Activated T-cell treated with anti-CD3 and anti-CD28 coated beads for 48 hours (primary cell): ENCODE measurements at regions not wholly inside any gene's neighbourhood (a gene's known extent, or its start where the extent isn't known, plus 50 kb on each side); places are given as distances from the start of the nearest gene placed in this dataset.
"Not testable (repeated sequence)": the region's sequence is repeated elsewhere in the genome, so short reads cannot be mapped to it uniquely, and the experiment has no call there.

Experiments
- DNase-seq: peaks from one replicate; pipeline ENCODE4 v3.0.0-alpha.2; 2020; ENCODE audit warnings: low read depth

GRCh38 chr5:168096525-168096924, 194.9 kb upstream of the WWC1 start:
- DNase-seq, result no peak

DNA sequence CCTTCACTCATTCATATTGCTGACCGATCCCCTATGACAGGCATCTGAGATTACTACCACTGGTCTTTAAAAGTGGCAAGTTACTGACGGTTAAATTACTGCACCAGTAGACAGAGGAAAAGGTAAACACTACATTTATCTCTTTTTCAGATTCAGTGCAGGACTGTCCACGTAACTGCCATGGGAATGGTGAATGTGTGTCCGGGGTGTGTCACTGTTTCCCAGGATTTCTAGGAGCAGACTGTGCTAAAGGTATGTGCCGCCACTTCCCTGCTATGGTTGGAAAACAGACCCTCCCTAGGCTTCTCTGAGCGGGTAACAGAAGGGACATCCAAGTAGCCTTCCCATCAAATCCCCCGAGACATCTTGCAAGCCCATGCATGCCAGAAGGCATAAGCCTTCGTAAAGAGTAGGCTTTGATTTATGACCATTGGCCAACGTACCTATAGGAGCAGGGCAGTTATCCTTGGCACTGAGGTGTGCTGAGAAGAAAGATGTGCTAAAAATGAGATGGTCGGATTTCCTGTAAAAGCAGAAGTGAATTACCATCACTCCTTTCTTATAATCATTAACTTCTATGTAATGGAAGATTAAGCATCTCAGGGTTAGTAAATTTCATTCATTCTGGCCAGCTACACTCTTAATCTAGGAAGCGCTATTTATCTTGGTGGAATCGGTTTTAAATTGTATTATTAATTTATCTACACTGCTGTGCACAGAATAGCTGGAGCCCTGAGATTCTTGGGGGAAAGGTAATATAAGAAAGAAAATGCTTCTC, 193.4 kb upstream of the WWC1 start:
- no peak for DNase-seq

DNA sequence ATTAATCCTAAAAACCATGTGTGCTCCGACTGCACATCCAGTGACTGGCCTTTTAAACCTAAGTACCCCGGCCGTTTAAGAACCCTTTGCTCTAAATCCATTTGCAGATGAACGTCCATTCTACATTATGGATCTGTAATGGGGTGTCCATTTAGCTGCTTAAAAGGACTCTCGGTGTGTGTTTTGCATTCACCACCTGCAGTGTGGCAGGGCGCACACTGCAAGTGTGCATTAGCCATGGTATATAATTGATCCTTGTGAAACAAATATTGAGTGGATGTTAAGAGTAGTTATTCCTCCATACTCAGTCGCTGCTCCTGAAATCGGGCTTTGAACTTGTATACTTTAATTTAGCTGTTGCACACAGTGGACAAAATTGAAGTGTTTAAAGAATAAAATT, 190.1 kb upstream of the WWC1 start:
- no peak for DNase-seq

- DNase-seq, result not testable (repeated sequence)
Measured at GRCh38 chr5:168103018-168103417, 188.4 kb upstream of the WWC1 start.

DNA sequence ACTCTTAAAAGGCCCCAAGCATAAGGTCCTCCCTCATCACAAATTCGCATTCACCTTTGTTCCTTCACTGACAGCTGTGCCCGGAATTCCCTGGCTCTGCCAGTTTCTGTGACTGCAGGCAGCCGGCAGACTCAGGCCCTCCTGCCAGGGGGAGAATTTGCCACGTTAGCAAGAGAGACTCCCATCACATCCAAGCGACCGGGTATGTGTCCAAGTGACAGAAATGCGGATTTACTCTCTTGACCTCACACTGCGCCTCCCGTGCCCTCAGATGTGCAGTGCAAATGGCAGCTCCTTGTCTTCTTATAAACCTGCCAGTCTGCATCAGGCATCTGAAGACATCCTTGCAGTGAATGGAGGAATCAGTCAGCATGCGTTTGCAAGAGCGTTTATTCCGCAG, 187.1 kb upstream of the WWC1 start:
- DNase-seq, result no peak

DNA sequence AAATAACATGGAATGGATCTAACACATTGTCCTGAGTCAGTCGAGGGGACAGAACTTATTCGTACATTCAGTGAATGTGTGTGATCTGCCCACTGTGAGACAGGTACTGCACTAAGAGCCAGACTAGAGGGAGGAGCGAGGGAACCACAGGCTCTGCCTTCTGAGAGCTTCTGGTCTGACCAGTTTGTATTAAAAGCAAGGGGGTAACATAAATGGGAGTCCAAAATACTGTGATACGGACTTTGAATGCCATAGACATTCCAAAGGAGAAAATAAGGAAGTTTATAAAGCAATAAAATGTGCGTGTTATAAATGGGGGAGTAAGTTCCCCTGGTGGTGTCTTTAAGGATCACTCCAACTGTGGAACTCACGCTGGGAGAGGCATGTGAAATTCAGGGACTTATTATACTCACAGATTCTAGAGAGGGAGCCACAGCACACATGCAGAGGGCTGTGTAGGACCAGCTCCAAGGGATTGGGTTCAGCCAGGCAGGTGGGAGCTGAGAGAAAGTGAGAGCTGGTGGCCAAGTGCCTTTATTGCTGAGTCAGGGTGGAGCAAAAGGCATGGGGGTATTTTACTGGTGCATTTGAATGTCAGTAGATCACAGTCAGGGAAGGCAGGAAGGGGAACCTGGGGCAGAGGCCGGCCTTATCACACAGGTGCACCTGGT, 186.5 kb upstream of the WWC1 start:
- no peak for DNase-seq

GRCh38 chr5:168106008-168106761, 185.3 kb upstream of the WWC1 start:
- DNase-seq, result no peak

GRCh38 chr5:168109441-168109840, 182.0 kb upstream of the WWC1 start:
- no peak for DNase-seq

DNA sequence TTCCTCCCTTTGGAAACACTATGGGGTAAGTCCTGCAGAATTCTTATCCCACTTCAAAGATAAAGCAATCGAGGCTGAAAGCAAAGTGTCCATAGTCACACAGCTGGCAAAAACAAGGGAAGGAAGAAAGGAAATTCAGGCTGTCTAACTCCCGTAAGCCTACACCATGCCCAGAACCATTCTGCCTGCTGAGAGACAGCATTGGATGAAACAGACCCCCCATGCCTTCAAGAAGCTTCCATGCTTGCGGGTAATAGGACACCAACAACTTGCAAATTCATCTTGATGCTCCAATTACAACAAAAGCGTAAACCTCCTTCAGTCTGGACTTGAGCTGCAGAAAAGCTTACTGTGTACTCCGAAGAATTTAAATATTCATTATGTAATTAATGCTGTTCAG, 181.1 kb upstream of the WWC1 start:
- no peak for DNase-seq

DNA sequence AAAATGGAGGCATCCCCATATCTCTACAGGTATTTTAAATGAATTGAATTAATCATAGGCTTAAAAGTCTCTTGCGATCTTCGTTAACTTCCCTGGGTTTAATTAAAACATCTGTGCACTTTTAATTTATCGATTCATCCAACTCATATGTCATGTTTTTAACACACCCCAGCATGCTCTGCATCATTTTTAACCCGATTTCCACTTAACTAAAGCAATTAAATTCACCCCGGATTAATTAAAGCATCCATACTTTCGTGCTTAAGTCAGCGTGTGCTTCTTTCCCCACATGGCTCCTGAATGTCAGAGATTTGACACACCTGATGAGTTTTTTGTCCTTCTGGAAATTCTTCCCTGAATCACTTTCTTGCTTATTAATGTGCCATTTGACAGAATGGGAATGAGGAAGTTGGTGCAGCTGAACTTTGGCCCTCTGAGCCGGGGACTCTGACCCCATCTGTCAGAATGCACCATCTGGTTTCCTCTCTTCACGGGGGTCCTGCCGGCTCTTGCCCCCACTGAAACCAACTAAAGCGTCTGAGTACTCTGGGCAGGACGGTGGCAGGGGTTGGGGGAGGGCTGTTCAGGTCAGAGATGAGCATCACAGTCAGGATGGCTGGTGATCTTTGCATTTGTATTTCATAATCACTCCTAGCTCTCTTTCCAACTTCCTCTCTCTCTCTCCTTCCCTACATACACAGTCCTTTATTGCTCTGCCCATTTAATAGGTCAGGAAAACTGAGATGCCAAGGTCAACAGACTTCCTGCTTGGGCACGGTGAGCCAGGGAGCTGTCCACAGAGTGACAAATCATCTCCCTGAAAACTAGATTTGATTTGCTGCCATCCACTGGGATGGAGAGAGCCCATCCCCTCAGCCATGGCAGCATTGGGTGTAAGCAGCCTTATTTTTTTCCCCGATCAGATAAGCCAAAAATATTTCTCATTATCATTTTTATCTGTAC, 180.3 kb upstream of the WWC1 start:
- no peak for DNase-seq

- DNase-seq, result peak; percentile 34
Measured at GRCh38 chr5:168114444-168115017, 176.9 kb upstream of the WWC1 start.

GRCh38 chr5:168117469-168117868, 174.0 kb upstream of the WWC1 start:
- no peak for DNase-seq

DNA sequence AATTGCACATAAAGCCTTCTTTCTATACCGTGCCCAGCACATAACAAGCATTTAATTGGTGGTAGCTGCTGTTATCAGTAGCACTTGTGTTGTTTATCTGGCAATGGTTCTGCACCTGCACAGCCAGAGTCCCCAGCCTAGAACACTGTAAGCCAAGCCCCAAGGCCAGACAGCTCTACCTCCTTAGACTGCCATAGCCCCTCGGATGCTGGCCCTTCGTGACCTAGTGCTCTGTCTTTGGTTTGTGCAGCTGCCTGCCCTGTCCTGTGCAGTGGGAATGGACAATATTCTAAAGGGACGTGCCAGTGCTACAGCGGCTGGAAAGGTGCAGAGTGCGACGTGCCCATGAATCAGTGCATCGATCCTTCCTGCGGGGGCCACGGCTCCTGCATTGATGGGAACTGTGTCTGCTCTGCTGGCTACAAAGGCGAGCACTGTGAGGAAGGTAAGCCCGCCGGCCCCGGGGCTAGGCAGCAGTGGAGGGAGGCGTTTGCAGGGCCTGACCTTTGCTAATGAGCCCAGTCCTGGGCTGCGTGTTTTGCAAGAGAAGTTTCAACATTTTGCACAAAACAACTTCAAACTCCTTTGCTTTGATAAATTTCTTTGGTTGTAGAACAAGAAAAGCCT, 173.3 kb upstream of the WWC1 start:
- no peak for DNase-seq

DNA sequence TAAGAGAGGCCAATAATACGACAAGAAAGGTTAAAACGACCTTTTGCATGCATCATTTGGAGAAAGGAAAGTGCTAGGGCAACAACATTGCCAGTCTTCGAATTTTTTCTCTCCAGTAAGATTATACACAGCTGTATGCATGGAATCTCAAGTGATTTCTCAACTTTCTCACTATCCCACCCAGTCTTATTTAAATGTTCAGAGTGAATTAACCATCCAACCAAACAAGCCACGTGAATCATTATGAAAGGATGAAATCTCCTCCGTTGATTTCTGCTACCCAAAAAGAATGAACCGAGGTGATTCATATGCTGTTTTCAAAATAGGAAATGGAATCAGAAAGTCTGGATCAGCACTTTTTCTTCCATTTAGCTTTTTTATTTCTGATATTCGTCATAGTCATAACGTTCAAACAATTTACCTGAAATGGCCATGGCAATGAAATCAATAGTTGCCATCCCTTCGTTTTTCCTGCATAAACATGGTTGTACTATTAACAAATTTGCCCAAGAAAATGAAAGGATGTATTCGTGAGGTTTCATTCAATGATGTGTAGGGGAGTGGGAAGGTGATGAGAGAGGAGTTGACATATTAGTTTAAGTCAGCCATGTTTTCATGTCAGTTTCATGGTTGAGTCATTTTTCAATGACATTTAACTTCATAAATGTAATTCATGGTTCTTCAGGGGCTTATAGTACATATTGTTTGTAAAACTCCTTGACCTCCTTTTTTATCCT, 170.9 kb upstream of the WWC1 start:
- no peak for DNase-seq

DNA sequence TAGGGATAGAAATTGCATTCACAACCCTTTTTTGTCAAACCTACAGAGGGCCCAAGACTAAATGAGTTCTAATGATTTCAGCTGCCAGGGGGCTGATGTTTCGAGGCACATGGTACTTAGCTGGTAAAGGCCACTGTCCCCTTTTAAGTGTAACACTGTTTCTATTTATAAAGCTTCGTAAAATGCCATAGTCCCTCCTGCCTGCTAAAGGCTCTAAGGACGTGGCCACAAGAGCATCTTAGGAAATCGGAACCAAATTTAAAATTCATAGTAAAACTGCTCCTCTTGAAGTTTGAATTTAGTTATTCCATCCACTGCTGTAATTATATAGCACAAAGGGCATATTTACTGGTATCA, 170.3 kb upstream of the WWC1 start:
- no peak for DNase-seq

DNA sequence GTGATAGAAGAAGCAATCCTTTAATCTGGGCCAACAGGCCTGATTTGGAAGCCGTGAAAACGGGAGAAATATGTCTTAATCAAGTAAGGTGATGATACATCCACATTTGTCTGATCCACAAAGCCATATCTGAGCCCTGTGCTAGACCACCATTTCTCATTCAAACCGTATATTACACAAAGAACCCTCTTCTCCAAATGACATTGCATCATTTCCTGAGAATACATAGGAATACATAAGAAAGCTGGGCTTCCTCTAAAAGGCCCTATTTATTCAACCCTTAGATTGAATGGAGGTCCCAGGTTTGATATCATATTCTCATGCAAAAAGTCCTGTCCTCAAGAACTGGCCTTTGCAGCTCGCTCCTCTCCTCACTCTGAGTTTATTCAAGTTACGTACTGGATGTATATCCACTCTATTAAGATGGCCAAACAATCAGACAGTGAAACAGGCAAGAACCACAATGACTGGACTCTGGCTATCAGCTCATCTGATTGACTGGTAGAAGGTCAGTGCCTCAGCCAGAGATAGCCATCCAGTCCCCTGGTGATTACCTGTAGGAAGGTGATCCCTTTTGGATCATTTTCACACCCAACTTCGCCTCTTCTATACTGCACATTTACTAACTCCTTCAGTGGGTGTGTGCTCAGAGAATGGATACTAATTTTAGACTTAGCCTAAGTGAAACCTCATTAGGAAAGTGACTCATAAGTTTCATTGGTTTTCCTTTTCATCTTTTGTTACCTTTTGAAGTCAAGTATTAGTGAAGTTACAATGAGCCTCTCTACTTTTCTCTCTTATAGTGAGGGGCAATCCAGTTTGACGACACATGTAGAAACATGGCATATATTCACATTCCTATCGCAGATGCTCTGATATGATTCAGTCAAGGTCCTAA, 167.6 kb upstream of the WWC1 start:
- DNase-seq, result no peak

DNA sequence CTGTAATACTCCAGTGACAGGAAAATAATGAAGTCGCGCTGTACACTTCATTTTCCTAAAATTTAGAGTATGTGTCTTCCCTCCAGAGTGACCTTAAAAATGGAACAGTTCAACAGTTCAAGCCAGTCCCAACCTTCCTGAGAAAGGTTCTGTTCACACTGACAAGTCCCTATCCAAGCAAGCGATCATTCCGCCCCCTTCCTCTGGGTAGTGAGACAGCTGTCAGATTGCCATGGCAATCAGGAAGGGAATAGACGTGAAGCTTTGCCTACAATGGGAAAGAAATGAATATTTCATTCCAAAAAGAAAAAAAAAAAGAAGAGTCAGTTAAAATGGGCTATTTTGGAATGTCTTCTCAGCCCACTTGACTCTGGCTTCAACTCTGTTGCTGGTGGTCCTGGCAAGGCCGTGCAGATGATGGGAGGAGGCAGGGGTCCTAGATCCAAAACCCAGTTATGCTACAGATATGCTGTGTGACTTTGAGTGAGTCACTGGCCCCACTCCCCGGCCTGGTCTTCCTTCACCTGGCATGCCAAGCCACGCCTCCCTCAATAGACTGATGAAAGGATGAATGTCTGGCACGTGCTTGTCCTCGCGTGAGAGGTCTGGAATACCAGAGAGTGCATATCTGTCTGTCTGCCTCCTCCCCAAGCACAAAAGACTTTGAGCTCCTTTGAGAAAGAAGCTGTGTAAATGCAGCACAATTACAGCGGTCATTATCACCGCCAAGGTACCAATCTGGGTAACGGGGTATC, 165.8 kb upstream of the WWC1 start:
- no peak for DNase-seq

DNA sequence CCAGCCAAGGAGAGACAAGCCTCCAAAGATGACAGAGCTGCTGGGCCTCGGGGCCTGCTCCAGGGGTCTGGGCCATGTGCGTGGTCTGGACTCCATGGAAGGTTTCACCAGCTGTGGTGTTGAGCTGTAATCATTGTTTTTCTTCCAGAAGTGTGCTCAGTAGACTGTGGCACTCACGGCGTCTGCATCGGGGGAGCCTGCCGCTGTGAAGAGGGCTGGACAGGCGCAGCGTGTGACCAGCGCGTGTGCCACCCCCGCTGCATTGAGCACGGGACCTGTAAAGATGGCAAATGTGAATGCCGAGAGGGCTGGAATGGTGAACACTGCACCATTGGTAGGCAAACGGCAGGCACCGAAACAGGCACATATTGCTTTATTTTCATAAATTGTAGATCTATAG, 164.8 kb upstream of the WWC1 start:
- no peak for DNase-seq

GRCh38 chr5:168128111-168128510, 163.3 kb upstream of the WWC1 start:
- DNase-seq, result no peak
